WTC11 (cell line): ENCODE measurements at regions not wholly inside any gene's neighbourhood (a gene's known extent, or its start where the extent isn't known, plus 50 kb on each side); places are given as distances from the start of the nearest gene placed in this dataset.
"Not testable (repeated sequence)": the region's sequence is repeated elsewhere in the genome, so short reads cannot be mapped to it uniquely, and the experiment has no call there.

Experiments used
- ATAC-seq: fragments of 200-7000 bp; cut with Tn5 transposase; 2 replicates; pipeline ENCODE4 v1.10.0; 2021; ENCODE audit warnings: mild to moderate bottlenecking, moderate library complexity
- CTCF ChIA-PET: fragments of 300-600 bp; sonication (Branson Sonifier 250); formaldehyde crosslinking; loops from one replicate; lab custom pipeline; 2021; ENCODE audit warnings: antibody characterized with exemption; lab: Charles Lee
- POLR2A ChIA-PET: fragments of 350-600 bp; sonication (Branson Sonifier 250); formaldehyde crosslinking; loops from one replicate; lab custom pipeline; 2021; ENCODE audit warnings: antibody characterized with exemption; lab: Charles Lee
- DNase-seq: peaks from one replicate; pipeline ENCODE4 v3.0.0; 2021; ENCODE audit warnings: low spot score
- H3K27ac Mint-ChIP-seq: 2 replicates; pipeline ENCODE4 v1.8.0; 2021; ENCODE audit warnings: mixed read lengths
- H3K27me3 Mint-ChIP-seq: 2 replicates; pipeline ENCODE4 v1.8.0; 2021; ENCODE audit warnings: low read depth, mild to moderate bottlenecking, moderate library complexity, mixed read lengths
- H3K36me3 Mint-ChIP-seq: 2 replicates; pipeline ENCODE4 v1.8.0; 2021; ENCODE audit warnings: mixed read lengths
- H3K4me1 Mint-ChIP-seq: 2 replicates; pipeline ENCODE4 v1.8.0; 2022; ENCODE audit warnings: mixed read lengths
- H3K4me3 Mint-ChIP-seq: 2 replicates; pipeline ENCODE4 v1.8.0; 2021; ENCODE audit warnings: mild to moderate bottlenecking, moderate library complexity, mixed read lengths
- H3K9me3 Mint-ChIP-seq: 2 replicates; pipeline ENCODE4 v1.8.0; 2021; ENCODE audit warnings: mixed read lengths
- ATF1 ChIP-seq: sonication (generic); formaldehyde crosslinking; IDR thresholded peaks from 2 replicates; pipeline ENCODE4 v1.8.1; 2023; ENCODE audit warnings: mild to moderate bottlenecking, moderate library complexity, missing genetic modification reagents
- CTCF ChIP-seq: fragments of 200-600 bp; IDR thresholded peaks from 2 replicates; pipeline ENCODE4 v1.8.0; 2022; ENCODE audit warnings: antibody characterized with exemption
- E2F1 ChIP-seq: sonication (generic); formaldehyde crosslinking; IDR thresholded peaks from 2 replicates; pipeline ENCODE4 v1.8.0; 2022; ENCODE audit warnings: mild to moderate bottlenecking, missing genetic modification reagents
- ESRRA ChIP-seq: sonication (generic); formaldehyde crosslinking; IDR thresholded peaks from 2 replicates; pipeline ENCODE4 v1.8.1; 2022; ENCODE audit warnings: mild to moderate bottlenecking, missing genetic modification reagents, borderline replicate concordance
- GTF2I ChIP-seq: fragments of 250-450 bp; sonication (Bioruptor Pico); conservative IDR thresholded peaks from 2 replicates; pipeline ENCODE4 v1.4.0; 2021; ENCODE audit warnings: mild to moderate bottlenecking
- HMGA2 ChIP-seq: fragments of 250-450 bp; sonication (Bioruptor Pico); IDR thresholded peaks from 2 replicates; pipeline ENCODE4 v1.4.0; 2021; ENCODE audit warnings: mild to moderate bottlenecking, moderate library complexity
- IRF1 ChIP-seq: sonication (generic); formaldehyde crosslinking; IDR thresholded peaks from 2 replicates; pipeline ENCODE4 v1.8.0; 2023; ENCODE audit warnings: missing genetic modification reagents
- IRF2 ChIP-seq: sonication (generic); formaldehyde crosslinking; IDR thresholded peaks from 2 replicates; pipeline ENCODE4 v1.8.0; 2022; ENCODE audit warnings: low read depth, missing genetic modification reagents, borderline replicate concordance
- NFYB ChIP-seq: sonication (generic); formaldehyde crosslinking; conservative IDR thresholded peaks from 2 replicates; pipeline ENCODE4 v1.8.0; 2022; ENCODE audit warnings: low read depth, missing genetic modification reagents
- NR2C2 ChIP-seq: sonication (generic); formaldehyde crosslinking; IDR thresholded peaks from 2 replicates; pipeline ENCODE4 v1.8.0; 2022; ENCODE audit warnings: mild to moderate bottlenecking, missing genetic modification reagents
- SMAD4 ChIP-seq: sonication (generic); formaldehyde crosslinking; IDR thresholded peaks from 2 replicates; pipeline ENCODE4 v1.8.0; 2022; ENCODE audit warnings: mild to moderate bottlenecking, missing genetic modification reagents
- TCF7 ChIP-seq: sonication (generic); formaldehyde crosslinking; IDR thresholded peaks from 2 replicates; pipeline ENCODE4 v1.8.0; 2022; ENCODE audit warnings: mild to moderate bottlenecking, low read depth, missing genetic modification reagents, moderate library complexity
- ZNF671 ChIP-seq: fragments of 250-450 bp; sonication (Bioruptor Pico); IDR thresholded peaks from 2 replicates; pipeline ENCODE4 v1.8.0; 2021; ENCODE audit warnings: mild to moderate bottlenecking
- TF ChIP-seq, protein P1 (sequence below): sonication (generic); formaldehyde crosslinking; IDR thresholded peaks from 2 replicates; pipeline ENCODE4 v1.8.1; 2022; ENCODE audit warnings: mild to moderate bottlenecking, missing genetic modification reagents, moderate library complexity, borderline replicate concordance
- TF ChIP-seq, protein P2 (sequence below): sonication (generic); formaldehyde crosslinking; IDR thresholded peaks from 2 replicates; pipeline ENCODE4 v1.8.1; 2023; ENCODE audit warnings: mild to moderate bottlenecking, missing genetic modification reagents, moderate library complexity
- TF ChIP-seq, protein P3 (sequence below): fragments of 250-450 bp; sonication (Bioruptor Pico); conservative IDR thresholded peaks from 2 replicates; pipeline ENCODE4 v1.9.0; 2021; ENCODE audit warnings: mild to moderate bottlenecking

- TF ChIP-seq IRF2 (CRISPR knock-in tag) (no peak), IRF1 (CRISPR knock-in tag) (no peak), NR2C2 (CRISPR knock-in tag) (no peak), CTCF (no peak), TCF7 (CRISPR knock-in tag) (no peak)
- TF ChIP-seq, all 79 proteins: peak for 0
Measured at GRCh38 chr6:164616917-164617524, 692.4 kb downstream of the C6orf118 start (continued).

DNA sequence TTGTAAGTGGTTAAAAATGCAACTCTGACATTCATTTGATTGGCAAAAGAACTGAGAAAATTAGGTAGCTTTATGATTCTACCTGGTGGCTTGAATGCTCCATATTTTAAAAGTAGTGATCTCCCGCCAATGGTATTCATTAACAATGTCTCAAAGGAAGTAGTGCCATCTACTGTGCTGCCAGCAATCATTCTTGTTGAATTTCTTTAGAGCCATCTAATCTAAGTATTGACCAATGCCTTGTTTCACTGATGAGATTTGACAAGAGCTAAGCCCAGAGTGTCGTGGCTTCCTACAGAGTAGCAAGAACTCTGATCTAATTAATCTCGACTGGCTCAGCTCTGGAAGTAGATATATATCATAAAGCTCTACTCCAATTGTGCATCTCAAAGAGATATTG, 696.7 kb downstream of the C6orf118 start:
- Mint-ChIP-seq H3K4me3 (no peak overlapping the region), H3K27ac (no peak overlapping the region), H3K9me3 (no peaks in the 10 kb centered on the region), H3K36me3 (no peaks in the 10 kb centered on the region), H3K27me3 (no peaks in the 10 kb centered on the region), H3K4me1 (peaks cover 20% of the 10 kb centered on the region)
- TF ChIP-seq NFYB (CRISPR knock-in tag) (no peak), ATF1 (CRISPR knock-in tag) (no peak), SMAD4 (no peak), ESRRA (CRISPR knock-in tag) (no peak), CTCF (no peak)
- TF ChIP-seq, protein P1, sequence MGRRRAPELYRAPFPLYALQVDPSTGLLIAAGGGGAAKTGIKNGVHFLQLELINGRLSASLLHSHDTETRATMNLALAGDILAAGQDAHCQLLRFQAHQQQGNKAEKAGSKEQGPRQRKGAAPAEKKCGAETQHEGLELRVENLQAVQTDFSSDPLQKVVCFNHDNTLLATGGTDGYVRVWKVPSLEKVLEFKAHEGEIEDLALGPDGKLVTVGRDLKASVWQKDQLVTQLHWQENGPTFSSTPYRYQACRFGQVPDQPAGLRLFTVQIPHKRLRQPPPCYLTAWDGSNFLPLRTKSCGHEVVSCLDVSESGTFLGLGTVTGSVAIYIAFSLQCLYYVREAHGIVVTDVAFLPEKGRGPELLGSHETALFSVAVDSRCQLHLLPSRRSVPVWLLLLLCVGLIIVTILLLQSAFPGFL (CRISPR knock-in tag), result no peak
- DNase-seq (no peak), ATAC-seq (no peak)
- ChIA-PET CTCF (interaction anchor here (1.0 kb wide), 1 partner anchor 80 kb away, joined by 3 read pairs; no protein-coding TSS in a partner anchor), POLR2A (interaction anchor here (0.6 kb wide), 1 partner anchor 1196 kb away, joined by 4 read pairs; no protein-coding TSS in a partner anchor)

GRCh38 chr6:164610859-164611258, 698.5 kb downstream of the C6orf118 start:
- H3K27me3 Mint-ChIP-seq, CTCF ChIA-PET, DNase-seq, ATAC-seq, H3K9me3 Mint-ChIP-seq, H3K27ac Mint-ChIP-seq, H3K4me3 Mint-ChIP-seq, H3K36me3 Mint-ChIP-seq: not testable (repeated sequence)
- H3K4me1 Mint-ChIP-seq, result peaks cover 15% of the 10 kb centered on the region
- POLR2A ChIA-PET, result interaction anchor here (0.6 kb wide), 1 partner anchor 84 kb away, joined by 3 read pairs; no protein-coding TSS in a partner anchor

GRCh38 chr6:164602415-164602814, 707.0 kb downstream of the C6orf118 start:
- H3K4me3 Mint-ChIP-seq, DNase-seq, ATAC-seq, CTCF ChIA-PET, POLR2A ChIA-PET, H3K4me1 Mint-ChIP-seq, H3K27me3 Mint-ChIP-seq, H3K27ac Mint-ChIP-seq, H3K36me3 Mint-ChIP-seq, H3K9me3 Mint-ChIP-seq: not testable (repeated sequence)

DNA sequence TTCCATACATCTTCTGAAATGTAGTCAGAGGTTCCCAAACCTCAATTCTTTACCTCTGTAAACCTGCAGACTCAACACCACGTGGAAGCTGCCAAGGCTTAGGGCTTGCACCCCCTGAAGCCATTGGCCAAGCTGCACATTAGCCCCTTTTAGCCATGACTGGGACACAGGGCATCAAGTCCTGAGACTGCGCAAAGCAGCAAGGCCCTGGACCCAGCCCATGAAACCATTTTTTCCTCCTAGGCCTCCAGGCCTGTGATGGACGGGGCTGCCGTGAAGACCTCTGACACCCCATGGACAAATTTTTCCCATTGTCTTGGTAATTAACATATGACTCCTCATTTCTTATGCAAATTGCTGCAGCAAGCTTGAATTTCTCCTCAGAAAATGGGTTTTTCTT, 727.8 kb downstream of the C6orf118 start:
- no peak for DNase-seq
- ChIA-PET POLR2A (no interaction called here), CTCF (no interaction called here)
- no peak for ATAC-seq
- Mint-ChIP-seq H3K27ac (no peak overlapping the region), H3K27me3 (peaks cover 6% of the 10 kb centered on the region), H3K4me3 (no peak overlapping the region), H3K9me3 (peaks cover 31% of the 10 kb centered on the region), H3K4me1 (no peaks in the 10 kb centered on the region), H3K36me3 (peaks cover 19% of the 10 kb centered on the region)
- TF ChIP-seq, protein P2, sequence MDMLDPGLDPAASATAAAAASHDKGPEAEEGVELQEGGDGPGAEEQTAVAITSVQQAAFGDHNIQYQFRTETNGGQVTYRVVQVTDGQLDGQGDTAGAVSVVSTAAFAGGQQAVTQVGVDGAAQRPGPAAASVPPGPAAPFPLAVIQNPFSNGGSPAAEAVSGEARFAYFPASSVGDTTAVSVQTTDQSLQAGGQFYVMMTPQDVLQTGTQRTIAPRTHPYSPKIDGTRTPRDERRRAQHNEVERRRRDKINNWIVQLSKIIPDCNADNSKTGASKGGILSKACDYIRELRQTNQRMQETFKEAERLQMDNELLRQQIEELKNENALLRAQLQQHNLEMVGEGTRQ (CRISPR knock-in tag), result no peak
- TF ChIP-seq ZNF671, result no peak
- no peak for TF ChIP-seq TCF7 (CRISPR knock-in tag)
- TF ChIP-seq, protein P3, sequence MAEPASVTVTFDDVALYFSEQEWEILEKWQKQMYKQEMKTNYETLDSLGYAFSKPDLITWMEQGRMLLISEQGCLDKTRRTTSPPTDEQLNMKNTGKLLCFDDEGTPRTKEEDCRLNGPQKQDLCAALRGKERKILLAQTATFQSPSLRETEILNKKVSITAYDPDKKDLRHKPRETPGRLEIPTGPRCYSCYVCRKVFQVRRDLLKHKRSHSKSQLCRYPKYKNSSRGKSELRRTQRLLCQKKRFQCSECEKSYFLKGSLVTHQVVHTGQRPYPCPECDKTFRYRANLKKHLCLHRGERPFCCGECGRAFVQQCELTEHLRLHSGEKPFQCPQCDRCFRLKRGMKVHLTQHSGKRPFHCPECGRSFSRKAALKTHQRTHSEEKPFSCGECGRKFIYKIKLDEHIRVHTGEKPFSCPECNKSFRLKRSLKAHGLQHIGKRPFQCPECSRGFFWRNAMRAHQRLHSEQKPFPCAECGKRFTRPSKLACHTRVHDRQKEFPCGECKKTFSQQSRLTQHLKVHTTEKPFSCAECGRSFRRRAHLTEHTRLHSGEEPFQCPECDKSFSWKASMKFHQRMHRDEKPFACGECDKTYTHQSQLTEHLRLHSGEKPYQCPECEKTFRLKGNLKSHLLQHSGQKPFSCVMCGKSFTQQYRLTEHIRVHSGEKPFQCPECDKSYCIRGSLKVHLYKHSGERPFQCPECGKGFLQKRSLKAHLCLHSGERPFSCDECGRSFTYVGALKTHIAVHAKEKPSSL, result no peak
- TF ChIP-seq GTF2I (CRISPR knock-in tag), result no peak
- no peak for TF ChIP-seq HMGA2 (CRISPR knock-in tag)
- TF ChIP-seq E2F1 (CRISPR knock-in tag), result no peak
